Astrocyte (in vitro differentiated cells and primary cell): ENCODE measurements at regions not wholly inside any gene's neighbourhood (a gene's known extent, or its start where the extent isn't known, plus 50 kb on each side); places are given as distances from the start of the nearest gene placed in this dataset.
A peak's percentile ranks its signal among the peaks of the same experiment; 100 is the strongest.

Experiments used
- DNase-seq: peaks from one replicate; pipeline ENCODE4 v3.0.0-alpha.2; 2010; ENCODE audit warnings: low read depth
- FAIRE-seq: peaks from 2 replicates; lab custom pipeline; 2011; peaks lifted over from hg19 to GRCh38; lab: Jason Lieb, UNC
- H2AFZ ChIP-seq: 2 replicates; pipeline ENCODE4 v1.6.0; 2012; ENCODE audit warnings: low read depth, low read length, inconsistent platforms
- H3K27ac ChIP-seq: 2 replicates; pipeline ENCODE4 v1.5.1; 2011; ENCODE audit warnings: low read depth, low read length, inconsistent platforms
- H3K27me3 ChIP-seq: 2 replicates; pipeline ENCODE4 v1.6.0; 2011; ENCODE audit warnings: low read length, inconsistent platforms; ENCODE audit not compliant: insufficient read depth
- H3K36me3 ChIP-seq: 2 replicates; pipeline ENCODE4 v1.5.1; 2011; ENCODE audit warnings: low read length, inconsistent platforms; ENCODE audit not compliant: insufficient read depth
- H3K4me1 ChIP-seq: 2 replicates; pipeline ENCODE4 v1.5.1; 2011; ENCODE audit warnings: low read length, inconsistent platforms; ENCODE audit not compliant: insufficient read depth
- H3K4me2 ChIP-seq: 2 replicates; pipeline ENCODE4 v1.6.0; 2012; ENCODE audit warnings: low read length, inconsistent platforms
- H3K4me3 ChIP-seq: 2 replicates; pipeline ENCODE4 v1.5.1; 2011; ENCODE audit warnings: low read depth, mild to moderate bottlenecking, low read length, inconsistent platforms; ENCODE audit not compliant: insufficient read depth
- H3K79me2 ChIP-seq: 2 replicates; pipeline ENCODE4 v1.6.0; 2012; ENCODE audit warnings: mild to moderate bottlenecking, low read length, inconsistent platforms; ENCODE audit not compliant: insufficient read depth
- H3K9ac ChIP-seq: 2 replicates; pipeline ENCODE4 v1.6.0; 2012; ENCODE audit warnings: mild to moderate bottlenecking, low read length, inconsistent platforms
- H3K9me3 ChIP-seq: 2 replicates; pipeline ENCODE4 v1.5.1; 2012; ENCODE audit warnings: low read depth, mild to moderate bottlenecking, low read length, inconsistent platforms; ENCODE audit not compliant: insufficient read depth
- H4K20me1 ChIP-seq: 2 replicates; pipeline ENCODE4 v1.6.0; 2012; ENCODE audit warnings: low read length, inconsistent platforms; ENCODE audit not compliant: insufficient read depth
- H3K27ac Mint-ChIP-seq: one replicate; pipeline ENCODE4 v1.8.0; 2021; ENCODE audit warnings: mild to moderate bottlenecking, mixed read lengths; ENCODE audit not compliant: unreplicated experiment
- H3K27me3 Mint-ChIP-seq: one replicate; pipeline ENCODE4 v1.8.0; 2021; ENCODE audit warnings: low read depth, mixed read lengths; ENCODE audit not compliant: unreplicated experiment
- H3K36me3 Mint-ChIP-seq: one replicate; pipeline ENCODE4 v1.8.0; 2021; ENCODE audit warnings: low read depth, mixed read lengths; ENCODE audit not compliant: unreplicated experiment
- H3K4me1 Mint-ChIP-seq: one replicate; pipeline ENCODE4 v1.8.0; 2021; ENCODE audit warnings: low read depth, mixed read lengths; ENCODE audit not compliant: unreplicated experiment
- H3K4me3 Mint-ChIP-seq: one replicate; pipeline ENCODE4 v1.8.0; 2021; ENCODE audit warnings: mild to moderate bottlenecking, moderate library complexity, mixed read lengths; ENCODE audit not compliant: unreplicated experiment
- H3K9me3 Mint-ChIP-seq: one replicate; pipeline ENCODE4 v1.8.0; 2021; ENCODE audit warnings: mild to moderate bottlenecking, mixed read lengths; ENCODE audit not compliant: unreplicated experiment
- CTCF ChIP-seq: IDR thresholded peaks from 2 replicates; pipeline ENCODE4 v1.5.1; 2011; ENCODE audit warnings: low read depth, mild to moderate bottlenecking, inconsistent platforms, low read length, moderate library complexity; ENCODE audit not compliant: insufficient read depth
- EZH2 ChIP-seq: IDR thresholded peaks from 2 replicates; pipeline ENCODE4 v1.6.1; 2012; ENCODE audit warnings: mild to moderate bottlenecking, low read length, inconsistent platforms; ENCODE audit not compliant: insufficient read depth

- Histone ChIP-seq H3K4me2 (no peak overlapping the region), H3K36me3 (no peaks in the 10 kb centered on the region), H4K20me1 (no peaks in the 10 kb centered on the region), H2AFZ (no peak overlapping the region), H3K9ac (no peak overlapping the region), H3K27ac (no peak overlapping the region), H3K79me2 (no peaks in the 10 kb centered on the region), H3K4me1 (no peaks in the 10 kb centered on the region), H3K27me3 (no peaks in the 10 kb centered on the region), H3K4me3 (no peak overlapping the region), H3K9me3 (no peaks in the 10 kb centered on the region)
- H3K4me1 Mint-ChIP-seq, result peaks cover 8% of the 10 kb centered on the region
- FAIRE-seq, result no peak
- no peak overlapping the region for H3K27ac Mint-ChIP-seq
- no peak overlapping the region for H3K4me3 Mint-ChIP-seq
- TF ChIP-seq EZH2, result no peak
- TF ChIP-seq CTCF, result no peak
- H3K9me3 Mint-ChIP-seq, result no peaks in the 10 kb centered on the region
- no peaks in the 10 kb centered on the region for H3K36me3 Mint-ChIP-seq
- no peak for DNase-seq
- H3K27me3 Mint-ChIP-seq, result no peaks in the 10 kb centered on the region
These were observed 332.9 kb upstream of the PITX2 start for GRCh38 chr4:110955748-110956147.

GRCh38 chr4:110959041-110959643 lies 336.3 kb upstream of the PITX2 start:
- H4K20me1 ChIP-seq, result no peaks in the 10 kb centered on the region
- no peak overlapping the region for H3K27ac ChIP-seq
- no peaks in the 10 kb centered on the region for H3K9me3 ChIP-seq
- no peak overlapping the region for H3K4me3 Mint-ChIP-seq
- no peaks in the 10 kb centered on the region for H3K27me3 Mint-ChIP-seq
- no peaks in the 10 kb centered on the region for H3K4me1 ChIP-seq
- H3K4me1 Mint-ChIP-seq, result no peaks in the 10 kb centered on the region
- H2AFZ ChIP-seq, result no peak overlapping the region
- no peaks in the 10 kb centered on the region for H3K36me3 Mint-ChIP-seq
- FAIRE-seq (peak; percentile 54), DNase-seq (peak; percentile 7)
- no peaks in the 10 kb centered on the region for H3K36me3 ChIP-seq
- H3K79me2 ChIP-seq, result no peaks in the 10 kb centered on the region
- no peaks in the 10 kb centered on the region for H3K27me3 ChIP-seq
- TF ChIP-seq EZH2, result no peak
- TF ChIP-seq CTCF, result no peak
- H3K4me3 ChIP-seq, result no peak overlapping the region
- no peak overlapping the region for H3K4me2 ChIP-seq
- no peaks in the 10 kb centered on the region for H3K9me3 Mint-ChIP-seq
- H3K27ac Mint-ChIP-seq, result no peak overlapping the region
- H3K9ac ChIP-seq, result no peak overlapping the region

GRCh38 chr4:110961066-110961465 lies 338.2 kb upstream of the PITX2 start:
- Histone ChIP-seq H3K4me3 (no peak overlapping the region), H3K4me1 (no peaks in the 10 kb centered on the region), H3K27ac (no peak overlapping the region), H3K9me3 (no peaks in the 10 kb centered on the region), H3K79me2 (no peaks in the 10 kb centered on the region), H2AFZ (no peak overlapping the region), H3K27me3 (no peaks in the 10 kb centered on the region), H3K4me2 (no peak overlapping the region), H3K36me3 (no peaks in the 10 kb centered on the region), H3K9ac (no peak overlapping the region), H4K20me1 (no peaks in the 10 kb centered on the region)
- no peak overlapping the region for H3K4me3 Mint-ChIP-seq
- no peaks in the 10 kb centered on the region for H3K36me3 Mint-ChIP-seq
- DNase-seq (no peak), FAIRE-seq (no peak)
- no peak for TF ChIP-seq EZH2
- TF ChIP-seq CTCF, result no peak
- H3K27me3 Mint-ChIP-seq, result no peaks in the 10 kb centered on the region
- no peaks in the 10 kb centered on the region for H3K4me1 Mint-ChIP-seq
- no peaks in the 10 kb centered on the region for H3K9me3 Mint-ChIP-seq
- H3K27ac Mint-ChIP-seq, result no peak overlapping the region
